ENCODE measurements at regions not wholly inside any gene's neighbourhood (a gene's known extent, or its start where the extent isn't known, plus 50 kb on each side); places are given as distances from the start of the nearest gene placed in this dataset.

- no peak for DNase-seq (ENCODE audit: low read depth)
Observed at GRCh38 chr4:131046821-131047220, 1950.9 kb downstream of the C4orf33 start.

- DNase-seq (ENCODE audit: low read depth): no peak
Observed at GRCh38 chr4:131052646-131053045, 1956.7 kb downstream of the C4orf33 start.

GRCh38 chr4:131054489-131055019 is 1958.6 kb downstream of the C4orf33 start:
- no peak for DNase-seq (ENCODE audit: low read depth)

GRCh38 chr4:131061734-131062133 is 1965.8 kb downstream of the C4orf33 start:
- DNase-seq (ENCODE audit: low read depth): no peak

GRCh38 chr4:131063878-131064277 is 1967.9 kb downstream of the C4orf33 start:
- no peak for DNase-seq (ENCODE audit: low read depth)

GRCh38 chr4:131081069-131081468 is 1985.1 kb downstream of the C4orf33 start:
- DNase-seq (ENCODE audit: low read depth): no peak

- DNase-seq (ENCODE audit: low read depth): no peak
Observed at GRCh38 chr4:131084997-131085396, 1989.0 kb downstream of the C4orf33 start.

- no peak for DNase-seq (ENCODE audit: low read depth)
Observed at GRCh38 chr4:131091896-131092295, 1995.9 kb downstream of the C4orf33 start.

GRCh38 chr4:131093303-131093702 is 1997.4 kb downstream of the C4orf33 start:
- no peak for DNase-seq (ENCODE audit: low read depth)

- DNase-seq (ENCODE audit: low read depth): no peak
Observed at GRCh38 chr4:131098976-131099375, 2003.0 kb downstream of the C4orf33 start.

- DNase-seq (ENCODE audit: low read depth): no peak
Observed at GRCh38 chr4:131113273-131113672, 2017.3 kb downstream of the C4orf33 start.

GRCh38 chr4:131113704-131114103 is 2017.8 kb downstream of the C4orf33 start:
- DNase-seq (ENCODE audit: low read depth): no peak

GRCh38 chr4:131119661-131120060 is 2023.7 kb downstream of the C4orf33 start:
- no peak for DNase-seq (ENCODE audit: low read depth)

- DNase-seq (ENCODE audit: low read depth): no peak
Observed at GRCh38 chr4:131137196-131137595, 2011.9 kb upstream of the PCDH10 start.

GRCh38 chr4:131159261-131159660 is 1989.8 kb upstream of the PCDH10 start:
- DNase-seq (ENCODE audit: low read depth): no peak

- DNase-seq (ENCODE audit: low read depth): no peak
Observed at GRCh38 chr4:131192318-131192717, 1956.8 kb upstream of the PCDH10 start.

GRCh38 chr4:131207589-131207988 is 1941.5 kb upstream of the PCDH10 start:
- no peak for DNase-seq (ENCODE audit: low read depth)

GRCh38 chr4:131248314-131248713 is 1900.8 kb upstream of the PCDH10 start:
- no peak for DNase-seq (ENCODE audit: low read depth)

GRCh38 chr4:131251321-131251720 is 1897.8 kb upstream of the PCDH10 start:
- no peak for DNase-seq (ENCODE audit: low read depth)

- no peak for DNase-seq (ENCODE audit: low read depth)
Observed at GRCh38 chr4:131257241-131257640, 1891.9 kb upstream of the PCDH10 start.

GRCh38 chr4:131258361-131258760 is 1890.7 kb upstream of the PCDH10 start:
- no peak for DNase-seq (ENCODE audit: low read depth)

- DNase-seq (ENCODE audit: low read depth): no peak
Observed at GRCh38 chr4:131288441-131288840, 1860.7 kb upstream of the PCDH10 start.

GRCh38 chr4:131296192-131296591 is 1852.9 kb upstream of the PCDH10 start:
- no peak for DNase-seq (ENCODE audit: low read depth)

GRCh38 chr4:131302108-131302507 is 1847.0 kb upstream of the PCDH10 start:
- no peak for DNase-seq (ENCODE audit: low read depth)

- DNase-seq (ENCODE audit: low read depth): no peak
Observed at GRCh38 chr4:131304686-131305085, 1844.4 kb upstream of the PCDH10 start.
